ENCODE measurements at regions not wholly inside any gene's neighbourhood (a gene's known extent, or its start where the extent isn't known, plus 50 kb on each side); places are given as distances from the start of the nearest gene placed in this dataset.
"Not testable (repeated sequence)": the region's sequence is repeated elsewhere in the genome, so short reads cannot be mapped to it uniquely, and the experiment has no call there.

DNA sequence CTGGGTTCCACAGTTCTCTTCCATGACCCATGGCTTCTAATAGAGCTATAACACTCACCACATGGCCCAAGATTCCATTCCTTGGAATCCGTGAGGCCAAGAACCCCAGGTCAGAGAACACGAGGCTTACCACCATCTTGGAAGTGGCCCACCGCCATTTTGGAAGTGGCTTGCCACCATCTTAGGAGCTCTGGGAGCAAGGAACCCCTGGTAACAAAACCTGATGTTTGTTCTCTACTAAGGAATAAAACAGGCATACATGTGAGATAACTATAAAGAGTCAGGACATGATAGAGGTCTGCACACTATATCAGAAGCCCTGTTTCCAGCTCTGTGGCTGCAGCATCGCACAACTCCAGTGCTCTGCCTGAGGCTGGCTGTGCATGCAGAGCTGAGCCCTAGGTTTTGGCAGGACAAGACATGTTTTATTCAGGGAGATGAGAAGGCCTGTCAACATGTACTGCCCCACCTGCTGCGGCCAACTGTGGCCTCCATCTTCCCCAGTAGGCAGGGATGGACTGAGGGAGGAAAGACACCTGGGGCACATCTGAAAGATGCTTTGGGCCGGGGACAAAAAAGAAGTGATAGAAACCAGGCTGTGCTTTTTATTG lies 344.9 kb downstream of the DAD1 start:
- no peak for DNase-seq
- Histone ChIP-seq H3K36me3 (no peaks in the 10 kb centered on the region), H3K4me1 (no peaks in the 10 kb centered on the region), H3K27me3 (no peaks in the 10 kb centered on the region), H3K27ac (no peak overlapping the region), H3K9me3 (no peaks in the 10 kb centered on the region), H3K4me3 (no peak overlapping the region)
- intact Hi-C loops (cut with DNase I; ENCODE audit: low total_unique reads) = no loop called here
- 92 to 96% (median 95%) methylated on average over 6 of the region's 6 CpGs for WGBS, 5 donors
- no peak for TF ChIP-seq EP300 (IDR thresholded peaks at IDR 0.05)
- TF ChIP-seq, protein P1, sequence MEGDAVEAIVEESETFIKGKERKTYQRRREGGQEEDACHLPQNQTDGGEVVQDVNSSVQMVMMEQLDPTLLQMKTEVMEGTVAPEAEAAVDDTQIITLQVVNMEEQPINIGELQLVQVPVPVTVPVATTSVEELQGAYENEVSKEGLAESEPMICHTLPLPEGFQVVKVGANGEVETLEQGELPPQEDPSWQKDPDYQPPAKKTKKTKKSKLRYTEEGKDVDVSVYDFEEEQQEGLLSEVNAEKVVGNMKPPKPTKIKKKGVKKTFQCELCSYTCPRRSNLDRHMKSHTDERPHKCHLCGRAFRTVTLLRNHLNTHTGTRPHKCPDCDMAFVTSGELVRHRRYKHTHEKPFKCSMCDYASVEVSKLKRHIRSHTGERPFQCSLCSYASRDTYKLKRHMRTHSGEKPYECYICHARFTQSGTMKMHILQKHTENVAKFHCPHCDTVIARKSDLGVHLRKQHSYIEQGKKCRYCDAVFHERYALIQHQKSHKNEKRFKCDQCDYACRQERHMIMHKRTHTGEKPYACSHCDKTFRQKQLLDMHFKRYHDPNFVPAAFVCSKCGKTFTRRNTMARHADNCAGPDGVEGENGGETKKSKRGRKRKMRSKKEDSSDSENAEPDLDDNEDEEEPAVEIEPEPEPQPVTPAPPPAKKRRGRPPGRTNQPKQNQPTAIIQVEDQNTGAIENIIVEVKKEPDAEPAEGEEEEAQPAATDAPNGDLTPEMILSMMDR (IDR thresholded peaks at IDR 0.05) = no peak
- no peak for TF ChIP-seq POLR2AphosphoS5 (IDR thresholded peaks at IDR 0.05)
- TF ChIP-seq POLR2A (IDR thresholded peaks at IDR 0.05) = no peak

DNA sequence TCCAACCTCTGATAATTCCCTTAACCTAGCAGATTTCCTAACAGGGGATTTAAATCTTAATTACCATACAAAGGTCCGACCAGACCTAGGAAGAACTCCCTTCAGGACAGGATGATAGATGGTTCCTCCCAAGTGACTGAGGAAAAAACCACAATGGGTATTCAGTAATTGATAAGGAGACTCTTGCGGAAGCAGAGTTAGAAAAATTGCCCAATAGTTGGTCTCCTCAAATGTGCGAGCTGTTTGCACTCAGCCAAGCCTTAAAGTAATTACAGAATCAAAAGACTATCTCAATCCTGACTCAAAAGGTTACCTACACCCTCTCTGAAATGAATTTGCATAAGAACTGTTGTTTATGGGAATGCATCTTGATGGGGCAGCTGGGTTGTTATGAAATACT lies 350.7 kb downstream of the DAD1 start:
- H3K4me1 ChIP-seq; H3K4me3 ChIP-seq; intact Hi-C loops (cut with DNase I; ENCODE audit: low total_unique reads); H3K9me3 ChIP-seq; DNase-seq; H3K27ac ChIP-seq; H3K36me3 ChIP-seq; H3K27me3 ChIP-seq: not testable (repeated sequence)
- WGBS, 5 donors = 14 to 29% (median 25%) methylated on average over 3 of the region's 3 CpGs

DNA sequence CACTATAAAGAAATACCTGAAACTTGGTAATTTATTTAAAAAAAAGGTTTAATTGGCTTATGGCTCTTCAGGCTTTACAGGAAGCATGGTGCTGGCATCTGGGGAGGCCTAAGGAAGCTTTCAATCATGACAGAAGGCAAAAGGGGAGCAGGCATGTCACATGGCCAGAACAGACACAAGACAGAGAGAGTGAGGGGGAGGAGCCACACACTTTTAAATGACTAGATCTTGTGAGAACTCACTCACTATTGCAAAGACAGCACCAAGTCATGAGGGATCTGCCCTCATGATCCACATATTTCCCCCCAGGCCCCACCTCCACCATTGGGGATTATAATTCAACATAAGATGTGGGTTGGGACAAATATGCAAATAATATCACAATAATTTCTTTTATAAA lies 355.6 kb downstream of the DAD1 start:
- intact Hi-C loops (cut with DNase I; ENCODE audit: low total_unique reads) = no loop called here

DNA sequence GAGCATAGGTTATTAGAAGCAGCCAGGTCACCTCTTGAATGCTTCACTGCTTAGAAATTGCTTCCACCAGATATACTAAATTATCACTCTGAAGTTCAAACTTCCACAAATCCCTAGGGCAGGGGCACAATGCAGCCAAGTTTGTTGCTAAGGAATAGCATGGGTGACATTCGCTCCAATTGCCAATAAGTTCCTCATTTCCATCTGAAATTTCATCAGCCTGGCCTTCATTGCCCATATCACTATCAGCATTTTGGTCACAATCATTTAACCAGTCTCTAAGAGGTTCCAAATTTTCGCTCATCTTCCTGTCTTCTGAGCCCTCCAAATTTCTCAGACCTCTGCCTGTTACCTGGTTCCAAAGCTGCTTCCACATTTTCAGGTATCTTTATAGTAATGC lies 356.1 kb downstream of the DAD1 start:
- TF ChIP-seq, protein P1 (IDR thresholded peaks at IDR 0.05) = no peak
- TF ChIP-seq POLR2AphosphoS5 (IDR thresholded peaks at IDR 0.05) = no peak
- TF ChIP-seq EP300 (IDR thresholded peaks at IDR 0.05) = no peak
- WGBS, 5 donors = 66 to 85% (median 68%) methylated on average over 2 of the region's 2 CpGs
- no peaks in the 10 kb centered on the region for H3K36me3 ChIP-seq
- peaks cover 0 to 13% (median 5%) of the 10 kb centered on the region in 4 donors for H3K9me3 ChIP-seq
- no peaks in the 10 kb centered on the region for H3K27me3 ChIP-seq
- no peak for DNase-seq
- intact Hi-C loops (cut with DNase I; ENCODE audit: low total_unique reads) = no loop called here
- H3K4me3 ChIP-seq = no peak overlapping the region
- no peaks in the 10 kb centered on the region for H3K4me1 ChIP-seq
- no peak overlapping the region for H3K27ac ChIP-seq

More for the DNA sequence above, 355.6 kb downstream of the DAD1 start:
- no peaks in the 10 kb centered on the region for H3K27me3 ChIP-seq
- peaks cover 0 to 13% (median 5%) of the 10 kb centered on the region in 4 donors for H3K9me3 ChIP-seq
- H3K4me3 ChIP-seq = no peak overlapping the region
- no peak overlapping the region for H3K27ac ChIP-seq
- H3K4me1 ChIP-seq = no peaks in the 10 kb centered on the region
- H3K36me3 ChIP-seq = no peaks in the 10 kb centered on the region
- DNase-seq = no peak
- TF ChIP-seq POLR2AphosphoS5 (IDR thresholded peaks at IDR 0.05) (no peak), EP300 (IDR thresholded peaks at IDR 0.05) (no peak), POLR2A (IDR thresholded peaks at IDR 0.05) (no peak)
- TF ChIP-seq, protein P1 (IDR thresholded peaks at IDR 0.05) = no peak

GRCh38 chr14:22232486-22232885 lies 356.5 kb downstream of the DAD1 start:
- H3K4me3 ChIP-seq = no peak overlapping the region
- no peak for DNase-seq
- no peaks in the 10 kb centered on the region for H3K4me1 ChIP-seq
- H3K27ac ChIP-seq = no peak overlapping the region
- no peaks in the 10 kb centered on the region for H3K27me3 ChIP-seq
- peaks cover 0 to 13% (median 5%) of the 10 kb centered on the region in 4 donors for H3K9me3 ChIP-seq
- TF ChIP-seq POLR2A (IDR thresholded peaks at IDR 0.05) (no peak), POLR2AphosphoS5 (IDR thresholded peaks at IDR 0.05) (no peak), EP300 (IDR thresholded peaks at IDR 0.05) (no peak)
- TF ChIP-seq, protein P1 (IDR thresholded peaks at IDR 0.05) = no peak
- H3K36me3 ChIP-seq = no peaks in the 10 kb centered on the region
- intact Hi-C loops (cut with DNase I; ENCODE audit: low total_unique reads) = no loop called here
